H1 (cell line): ENCODE measurements at regions not wholly inside any gene's neighbourhood (a gene's known extent, or its start where the extent isn't known, plus 50 kb on each side); places are given as distances from the start of the nearest gene placed in this dataset.

Experiments used
- CTCF ChIA-PET: fragments of 300-600 bp; sonication (Branson Sonifier 250); formaldehyde crosslinking; loops from one replicate; lab custom pipeline; 2021; ENCODE audit not compliant: partially characterized antibody; lab: Charles Lee
- POLR2A ChIA-PET: fragments of 300-600 bp; sonication (Branson Sonifier 250); formaldehyde crosslinking; loops from one replicate; lab custom pipeline; 2021; ENCODE audit warnings: inconsistent platforms; ENCODE audit not compliant: partially characterized antibody; lab: Charles Lee
- DNase-seq, 2 experiments: peaks; one replicate each; pipeline versions ENCODE4 v3.0.0 to v3.0.0-alpha.2; 2010 to 2022; ENCODE audit warnings: low spot score in 2 of 2, low read depth in 1 of 2, mixed read lengths in 1 of 2
- FAIRE-seq: peaks from 2 replicates; lab custom pipeline; 2011; peaks lifted over from hg19 to GRCh38; lab: Jason Lieb, UNC
- H2AFZ ChIP-seq: 2 replicates; pipeline ENCODE4 v1.8.1; 2012; ENCODE audit warnings: low read length, inconsistent platforms
- H2AK5ac ChIP-seq: 2 replicates; pipeline ENCODE4 v1.6.1; 2013; ENCODE audit warnings: low read depth, low read length
- H2BK120ac ChIP-seq: replicated peaks from 2 replicates; pipeline ENCODE3; 2013; ENCODE audit warnings: low read depth, low read length, inconsistent platforms
- H2BK12ac ChIP-seq: 2 replicates; pipeline ENCODE4 v1.6.1; 2013; ENCODE audit warnings: low read depth, low read length
- H2BK15ac ChIP-seq: 2 replicates; pipeline ENCODE4 v1.6.1; 2013; ENCODE audit warnings: low read length
- H2BK20ac ChIP-seq: 2 replicates; pipeline ENCODE4 v1.6.1; 2013; ENCODE audit warnings: low read length
- H2BK5ac ChIP-seq: 2 replicates; pipeline ENCODE4 v1.6.1; 2013; ENCODE audit warnings: low read depth, low read length
- H3K14ac ChIP-seq: 2 replicates; pipeline ENCODE4 v1.6.1; 2013; ENCODE audit warnings: inconsistent platforms; ENCODE audit not compliant: insufficient read length
- H3K18ac ChIP-seq: 2 replicates; pipeline ENCODE4 v1.6.1; 2013; ENCODE audit warnings: low read length; ENCODE audit errors: extremely low read depth
- H3K23ac ChIP-seq: 2 replicates; pipeline ENCODE4 v1.6.1; 2013; ENCODE audit warnings: inconsistent platforms; ENCODE audit not compliant: insufficient read length
- H3K23me2 ChIP-seq: 2 replicates; pipeline ENCODE4 v1.6.1; 2013; ENCODE audit warnings: low read depth, low read length
- H3K27ac ChIP-seq: 2 replicates; pipeline ENCODE4 v1.6.1; 2011; ENCODE audit warnings: low read depth, low read length, inconsistent platforms
- H3K27me3 ChIP-seq, 4 experiments: replicated peaks in 1 of 4; 1 replicate in 1 of 4; 2 replicates in 3 of 4; pipeline versions ENCODE4 v1.6.1 to v1.8.1; 2011 to 2013; ENCODE audit warnings: low read length in 3 of 4, mild to moderate bottlenecking in 3 of 4, inconsistent platforms in 2 of 4, mixed read lengths in 2 of 4, moderate library complexity in 1 of 4; ENCODE audit not compliant: control insufficient read depth in 3 of 4, insufficient read depth in 3 of 4; ENCODE audit errors: extremely low read depth in 1 of 4
- H3K36me3 ChIP-seq, 4 experiments: 2 replicates each; pipeline versions ENCODE4 v1.6.1 to v1.8.1; 2011 to 2013; ENCODE audit warnings: mild to moderate bottlenecking in 4 of 4, low read length in 3 of 4, moderate library complexity in 2 of 4, control low read depth in 1 of 4, inconsistent platforms in 1 of 4; ENCODE audit not compliant: insufficient read depth in 4 of 4, control insufficient read depth in 2 of 4
- H3K4ac ChIP-seq: replicated peaks from 2 replicates; pipeline ENCODE3; 2013; ENCODE audit warnings: low read length, low read depth, mixed read lengths, inconsistent platforms; ENCODE audit not compliant: insufficient read length
- H3K4me1 ChIP-seq, 4 experiments: replicated peaks in 1 of 4; 1 replicate in 1 of 4; 2 replicates in 3 of 4; pipeline versions ENCODE4 v1.6.1 to v1.8.1; 2011 to 2013; ENCODE audit warnings: low read length in 3 of 4, inconsistent platforms in 2 of 4, mixed read lengths in 1 of 4; ENCODE audit not compliant: insufficient read depth in 4 of 4, control insufficient read depth in 3 of 4
- H3K4me2 ChIP-seq, 2 experiments: 2 replicates each; pipeline versions ENCODE4 v1.6.1 to v1.8.1; 2011 to 2013; ENCODE audit warnings: low read depth in 2 of 2, low read length in 2 of 2, control low read depth in 1 of 2, inconsistent platforms in 1 of 2, mild to moderate bottlenecking in 1 of 2; ENCODE audit not compliant: insufficient read depth in 1 of 2
- H3K4me3 ChIP-seq, 4 experiments: fragments of 200-600, 300-600 bp in 1 of 4; sonication (generic), shearing (Covaris generic), sonication (Bioruptor Twin) in 1 of 4; 2 replicates each; pipeline versions ENCODE4 v1.5.1 to v1.8.1; 2011 to 2016; ENCODE audit warnings: low read length in 4 of 4, low read depth in 3 of 4, control low read depth in 2 of 4, inconsistent platforms in 2 of 4, mild to moderate bottlenecking in 2 of 4, mixed read lengths in 1 of 4, moderate library complexity in 1 of 4; ENCODE audit not compliant: insufficient read depth in 2 of 4; ENCODE audit errors: extremely low read depth in 1 of 4
- H3K56ac ChIP-seq: replicated peaks from 2 replicates; pipeline ENCODE3; 2013; ENCODE audit warnings: low read depth, mild to moderate bottlenecking, mixed read lengths, low read length, inconsistent platforms; ENCODE audit not compliant: insufficient read length
- H3K79me1 ChIP-seq: 2 replicates; pipeline ENCODE4 v1.6.1; 2013; ENCODE audit warnings: low read depth, low read length, control low read depth
- H3K79me2 ChIP-seq, 2 experiments: 2 replicates each; pipeline versions ENCODE4 v1.6.1 to v1.8.1; 2012 to 2013; ENCODE audit warnings: low read length in 2 of 2, mild to moderate bottlenecking in 2 of 2, inconsistent platforms in 1 of 2; ENCODE audit not compliant: insufficient read depth in 2 of 2, control insufficient read depth in 1 of 2
- H3K9ac ChIP-seq, 4 experiments: replicated peaks in 1 of 4; 1 replicate in 1 of 4; 2 replicates in 3 of 4; pipeline versions ENCODE4 v1.6.1 to v1.8.1; 2011 to 2013; ENCODE audit warnings: low read depth in 3 of 4, low read length in 3 of 4, control low read depth in 2 of 4, mild to moderate bottlenecking in 2 of 4, moderate library complexity in 2 of 4, inconsistent platforms in 1 of 4; ENCODE audit errors: extremely low read depth in 1 of 4
- H3K9me3 ChIP-seq, 2 experiments: 2 replicates each; pipeline versions ENCODE4 v1.6.1 to v1.8.1; 2012 to 2013; ENCODE audit warnings: mild to moderate bottlenecking in 2 of 2, moderate library complexity in 2 of 2, control low read depth in 1 of 2, inconsistent platforms in 1 of 2, low read depth in 1 of 2, low read length in 1 of 2, mixed read lengths in 1 of 2; ENCODE audit not compliant: insufficient read depth in 2 of 2
- H4K20me1 ChIP-seq, 2 experiments: replicated peaks in 1 of 2; 2 replicates each; pipeline versions ENCODE3 to v1.8.1; 2011 to 2013; ENCODE audit warnings: inconsistent platforms in 2 of 2, low read length in 2 of 2, mild to moderate bottlenecking in 1 of 2; ENCODE audit not compliant: insufficient read depth in 2 of 2, control insufficient read depth in 1 of 2
- H4K5ac ChIP-seq: 2 replicates; pipeline ENCODE4 v1.6.1; 2013; ENCODE audit warnings: low read length, low read depth, mixed read lengths, inconsistent platforms; ENCODE audit not compliant: insufficient read length
- H4K8ac ChIP-seq: 2 replicates; pipeline ENCODE4 v1.8.0; 2013; ENCODE audit warnings: mild to moderate bottlenecking, moderate library complexity, low read length, inconsistent platforms; ENCODE audit not compliant: insufficient read depth; ENCODE audit errors: extremely low read depth
- H4K91ac ChIP-seq: replicated peaks from 2 replicates; pipeline ENCODE3; 2013; ENCODE audit warnings: low read length, mixed read lengths, inconsistent platforms; ENCODE audit not compliant: insufficient read length
- ATF2 ChIP-seq: IDR thresholded peaks from 2 replicates; pipeline ENCODE4 v1.6.1; 2012; ENCODE audit warnings: low read length, inconsistent platforms
- CHD1 ChIP-seq: IDR thresholded peaks from 2 replicates; pipeline ENCODE4 v1.6.1; 2012; ENCODE audit warnings: low read depth, low read length, improper control_type of control experiment
- CREB1 ChIP-seq: IDR thresholded peaks from 2 replicates; pipeline ENCODE4 v1.6.1; 2012; ENCODE audit warnings: inconsistent platforms
- EP300 ChIP-seq, 2 experiments: IDR thresholded peaks; 1 replicate in 1 of 2; 2 replicates in 1 of 2; pipeline ENCODE4 v1.6.1; 2011 to 2012; ENCODE audit warnings: low read depth in 2 of 2, low read length in 2 of 2, mild to moderate bottlenecking in 2 of 2, borderline replicate concordance in 1 of 2, inconsistent platforms in 1 of 2, moderate library complexity in 1 of 2
- GTF2F1 ChIP-seq: IDR thresholded peaks from 2 replicates; pipeline ENCODE4 v1.6.1; 2012; ENCODE audit warnings: low read depth, low read length, improper control_type of control experiment, borderline replicate concordance
- HDAC2 ChIP-seq, 2 experiments: fragments of 300-600 bp in 1 of 2; sonication (generic) in 1 of 2; IDR thresholded peaks; 2 replicates each; pipeline ENCODE4 v1.6.1; 2011 to 2012; ENCODE audit warnings: low read depth in 2 of 2, low read length in 2 of 2, mild to moderate bottlenecking in 2 of 2, moderate library complexity in 2 of 2, borderline replicate concordance in 1 of 2, inconsistent platforms in 1 of 2
- MAFK ChIP-seq: IDR thresholded peaks from 2 replicates; pipeline ENCODE4 v1.6.1; 2012; ENCODE audit warnings: low read depth, mild to moderate bottlenecking, improper control_type of control experiment, low read length
- PHF8 ChIP-seq: fragments of 200-600 bp; sonication (generic); conservative IDR thresholded peaks from 2 replicates; pipeline ENCODE4 v1.7.1; 2012; ENCODE audit warnings: low read depth, mild to moderate bottlenecking, inconsistent platforms, low read length, moderate library complexity
- POLR2A ChIP-seq, 2 experiments: IDR thresholded peaks; 1 replicate in 1 of 2; 2 replicates in 1 of 2; pipeline ENCODE4 v1.6.1; 2011; ENCODE audit warnings: low read depth in 2 of 2, low read length in 2 of 2, mild to moderate bottlenecking in 2 of 2; ENCODE audit errors: control extremely low read depth in 1 of 2
- SIRT6 ChIP-seq: IDR thresholded peaks from one replicate; pipeline ENCODE4 v1.7.1; 2012; ENCODE audit warnings: low read length, inconsistent platforms
- SRF ChIP-seq: IDR thresholded peaks from 2 replicates; pipeline ENCODE4 v1.6.1; 2011; ENCODE audit warnings: mild to moderate bottlenecking, low read depth, low read length, moderate library complexity
- SUZ12 ChIP-seq: fragments of 200-600 bp; sonication (generic); IDR thresholded peaks from 2 replicates; pipeline ENCODE4 v1.6.1; 2012; ENCODE audit warnings: mild to moderate bottlenecking, inconsistent platforms, low read length, moderate library complexity, mixed read lengths
- TCF12 ChIP-seq: IDR thresholded peaks from 2 replicates; pipeline ENCODE4 v1.6.1; 2011; ENCODE audit warnings: low read depth, mild to moderate bottlenecking, low read length
- WGBS, 2 experiments: shearing (Covaris generic) in 1 of 2; methylation state at CpG; one replicate each; pipeline versions ENCODE4 v1.1.6 to v1.1.7; 2013 to 2015; ENCODE audit warnings: low lambda C conversion rate in 2 of 2, mixed read lengths in 2 of 2, inconsistent platforms in 1 of 2, low coverage in 1 of 2, missing lambda C conversion rate in 1 of 2; ENCODE audit not compliant: insufficient replicate concordance in 2 of 2, insufficient coverage in 1 of 2, insufficient read length in 1 of 2; ENCODE audit errors: extremely low coverage in 1 of 2, missing lambda C conversion rate in 1 of 2; 5-methylcytosine and 5-hydroxymethylcytosine counted together
- TF ChIP-seq, protein P1 (sequence below): IDR thresholded peaks from 2 replicates; pipeline ENCODE4 v1.6.1; 2012; ENCODE audit warnings: inconsistent platforms

- no peak overlapping the region for H4K91ac ChIP-seq
- H2BK12ac ChIP-seq: no peak overlapping the region
- H3K4me1 ChIP-seq: no peaks in the 10 kb centered on the region
- no peak overlapping the region for H3K4me2 ChIP-seq
- no peak overlapping the region for H3K56ac ChIP-seq
- H2AK5ac ChIP-seq: no peak overlapping the region
- 89% methylated on average over 1 of the region's 1 CpG; no CpG with 5 or more reads in 1 of the 2 experiments for WGBS, 2 experiments
- no peak overlapping the region for H3K18ac ChIP-seq
- no peak overlapping the region for H3K23ac ChIP-seq
- FAIRE-seq (no peak), DNase-seq (no peak)
- H3K27me3 ChIP-seq: no peaks in the 10 kb centered on the region
- H4K5ac ChIP-seq: no peak overlapping the region
- no peak overlapping the region for H3K4ac ChIP-seq
- ChIA-PET POLR2A (no interaction called here), CTCF (interaction anchor here (1.4 kb wide), 1 partner anchor 8 kb away, joined by 3 read pairs; no protein-coding TSS in a partner anchor)
- H2BK120ac ChIP-seq: no peak overlapping the region
- H4K8ac ChIP-seq: no peak overlapping the region
- H2AFZ ChIP-seq: no peak overlapping the region
- H3K4me3 ChIP-seq: no peak overlapping the region
- H3K14ac ChIP-seq: no peak overlapping the region
- H4K20me1 ChIP-seq: no peaks in the 10 kb centered on the region
- no peak overlapping the region for H2BK5ac ChIP-seq
- H3K27ac ChIP-seq: no peak overlapping the region
- H3K9ac ChIP-seq: no peak overlapping the region
- H3K9me3 ChIP-seq: no peaks in the 10 kb centered on the region
- H3K23me2 ChIP-seq: no peaks in the 10 kb centered on the region
- no peaks in the 10 kb centered on the region for H3K79me2 ChIP-seq
- H2BK20ac ChIP-seq: no peak overlapping the region
- no peaks in the 10 kb centered on the region for H3K79me1 ChIP-seq
- no peak overlapping the region for H2BK15ac ChIP-seq
- no peaks in the 10 kb centered on the region for H3K36me3 ChIP-seq
- TF ChIP-seq HDAC2 (IDR thresholded peaks at IDR 0.05; ENCODE audit: borderline replicate concordance in 1 of 2, low read depth in 2 of 2, low read length in 2 of 2) (no peak), PHF8 (no peak), SRF (no peak), SIRT6 (no peak), CREB1 (no peak), POLR2A (IDR thresholded peaks at IDR 0.05; ENCODE audit: control extremely low read depth in 1 of 2, low read depth in 2 of 2, low read length in 2 of 2) (no peak), MAFK (no peak), CHD1 (no peak), SUZ12 (no peak), ATF2 (no peak), GTF2F1 (no peak), TCF12 (no peak), EP300 (IDR thresholded peaks at IDR 0.05; ENCODE audit: borderline replicate concordance in 1 of 2, low read depth in 2 of 2, low read length in 2 of 2) (no peak)
- TF ChIP-seq, protein P1, sequence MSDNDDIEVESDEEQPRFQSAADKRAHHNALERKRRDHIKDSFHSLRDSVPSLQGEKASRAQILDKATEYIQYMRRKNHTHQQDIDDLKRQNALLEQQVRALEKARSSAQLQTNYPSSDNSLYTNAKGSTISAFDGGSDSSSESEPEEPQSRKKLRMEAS: no peak
Measured at GRCh38 chr14:85279407-85279806, 250.5 kb upstream of the FLRT2 start.
